ENCODE measurements at regions not wholly inside any gene's neighbourhood (a gene's known extent, or its start where the extent isn't known, plus 50 kb on each side); places are given as distances from the start of the nearest gene placed in this dataset.
"Not testable (repeated sequence)": the region's sequence is repeated elsewhere in the genome, so short reads cannot be mapped to it uniquely, and the experiment has no call there.

GRCh38 chr7:150110882-150111281 lies 212.3 kb upstream of the LRRC61 start:
- in situ Hi-C loops (cut with HindIII; ENCODE audit: low sequenced_read_pairs); H3K4me3 ChIP-seq (ENCODE audit: low read depth, low read length); DNase-seq (ENCODE audit: low read depth, low spot score): not testable (repeated sequence)

GRCh38 chr7:150111373-150112139 lies 211.6 kb upstream of the LRRC61 start:
- in situ Hi-C loops (cut with HindIII; ENCODE audit: low sequenced_read_pairs) = not testable (repeated sequence)

GRCh38 chr7:150113301-150113700 lies 209.9 kb upstream of the LRRC61 start:
- in situ Hi-C loops (cut with HindIII; ENCODE audit: low sequenced_read_pairs); H3K4me3 ChIP-seq (ENCODE audit: low read depth, low read length); DNase-seq (ENCODE audit: low read depth, low spot score): not testable (repeated sequence)

More at GRCh38 chr7:150111373-150112139, 211.6 kb upstream of the LRRC61 start:
- not testable (repeated sequence) for H3K4me3 ChIP-seq (ENCODE audit: low read depth, low read length); DNase-seq (ENCODE audit: low read depth, low spot score)

- in situ Hi-C loops (cut with HindIII; ENCODE audit: low sequenced_read_pairs); H3K4me3 ChIP-seq (ENCODE audit: low read depth, low read length); DNase-seq (ENCODE audit: low read depth, low spot score): not testable (repeated sequence)
Observed at GRCh38 chr7:150114591-150114990, 208.6 kb upstream of the LRRC61 start.

- in situ Hi-C loops (cut with HindIII; ENCODE audit: low sequenced_read_pairs); H3K4me3 ChIP-seq (ENCODE audit: low read depth, low read length); DNase-seq (ENCODE audit: low read depth, low spot score): not testable (repeated sequence)
Observed at GRCh38 chr7:150119966-150120365, 203.2 kb upstream of the LRRC61 start.

GRCh38 chr7:150125831-150126230 lies 197.3 kb upstream of the LRRC61 start:
- DNase-seq (ENCODE audit: low read depth, low spot score); H3K4me3 ChIP-seq (ENCODE audit: low read depth, low read length); in situ Hi-C loops (cut with HindIII; ENCODE audit: low sequenced_read_pairs): not testable (repeated sequence)

GRCh38 chr7:150134451-150134850 lies 188.7 kb upstream of the LRRC61 start:
- H3K4me3 ChIP-seq (ENCODE audit: low read depth, low read length); in situ Hi-C loops (cut with HindIII; ENCODE audit: low sequenced_read_pairs); DNase-seq (ENCODE audit: low read depth, low spot score): not testable (repeated sequence)

GRCh38 chr7:150135620-150136190 lies 187.4 kb upstream of the LRRC61 start:
- in situ Hi-C loops (cut with HindIII; ENCODE audit: low sequenced_read_pairs) = not testable (repeated sequence)

GRCh38 chr7:150139840-150140239 lies 183.3 kb upstream of the LRRC61 start:
- H3K4me3 ChIP-seq (ENCODE audit: low read depth, low read length); DNase-seq (ENCODE audit: low read depth, low spot score); in situ Hi-C loops (cut with HindIII; ENCODE audit: low sequenced_read_pairs): not testable (repeated sequence)

More at GRCh38 chr7:150135620-150136190, 187.4 kb upstream of the LRRC61 start:
- not testable (repeated sequence) for H3K4me3 ChIP-seq (ENCODE audit: low read depth, low read length); DNase-seq (ENCODE audit: low read depth, low spot score)

GRCh38 chr7:150141525-150142345 lies 181.4 kb upstream of the LRRC61 start:
- H3K4me3 ChIP-seq (ENCODE audit: low read depth, low read length); DNase-seq (ENCODE audit: low read depth, low spot score); in situ Hi-C loops (cut with HindIII; ENCODE audit: low sequenced_read_pairs): not testable (repeated sequence)

GRCh38 chr7:150146124-150146523 lies 177.0 kb upstream of the LRRC61 start:
- DNase-seq (ENCODE audit: low read depth, low spot score); in situ Hi-C loops (cut with HindIII; ENCODE audit: low sequenced_read_pairs); H3K4me3 ChIP-seq (ENCODE audit: low read depth, low read length): not testable (repeated sequence)

GRCh38 chr7:150147524-150147923 lies 175.6 kb upstream of the LRRC61 start:
- in situ Hi-C loops (cut with HindIII; ENCODE audit: low sequenced_read_pairs); DNase-seq (ENCODE audit: low read depth, low spot score); H3K4me3 ChIP-seq (ENCODE audit: low read depth, low read length): not testable (repeated sequence)

GRCh38 chr7:150156015-150156414 lies 167.1 kb upstream of the LRRC61 start:
- DNase-seq (ENCODE audit: low read depth, low spot score); in situ Hi-C loops (cut with HindIII; ENCODE audit: low sequenced_read_pairs): not testable (repeated sequence)

GRCh38 chr7:150158696-150159095 lies 164.5 kb upstream of the LRRC61 start:
- H3K4me3 ChIP-seq (ENCODE audit: low read depth, low read length); in situ Hi-C loops (cut with HindIII; ENCODE audit: low sequenced_read_pairs); DNase-seq (ENCODE audit: low read depth, low spot score): not testable (repeated sequence)

More at GRCh38 chr7:150156015-150156414, 167.1 kb upstream of the LRRC61 start:
- not testable (repeated sequence) for H3K4me3 ChIP-seq (ENCODE audit: low read depth, low read length)

- H3K4me3 ChIP-seq (ENCODE audit: low read depth, low read length); in situ Hi-C loops (cut with HindIII; ENCODE audit: low sequenced_read_pairs); DNase-seq (ENCODE audit: low read depth, low spot score): not testable (repeated sequence)
Observed at GRCh38 chr7:150169515-150169914, 153.6 kb upstream of the LRRC61 start.

- in situ Hi-C loops (cut with HindIII; ENCODE audit: low sequenced_read_pairs); DNase-seq (ENCODE audit: low read depth, low spot score); H3K4me3 ChIP-seq (ENCODE audit: low read depth, low read length): not testable (repeated sequence)
Observed at GRCh38 chr7:150169943-150170490, 153.1 kb upstream of the LRRC61 start.

- in situ Hi-C loops (cut with HindIII; ENCODE audit: low sequenced_read_pairs); DNase-seq (ENCODE audit: low read depth, low spot score); H3K4me3 ChIP-seq (ENCODE audit: low read depth, low read length): not testable (repeated sequence)
Observed at GRCh38 chr7:150183602-150184001, 139.6 kb upstream of the LRRC61 start.
